ELF-1 (cell line): ENCODE measurements at regions not wholly inside any gene's neighbourhood (a gene's known extent, or its start where the extent isn't known, plus 50 kb on each side); places are given as distances from the start of the nearest gene placed in this dataset.

Source experiments
- DNase-seq: peaks from one replicate; pipeline ENCODE4 v3.0.0-alpha.2; 2016; ENCODE audit warnings: low read depth, low spot score

DNA sequence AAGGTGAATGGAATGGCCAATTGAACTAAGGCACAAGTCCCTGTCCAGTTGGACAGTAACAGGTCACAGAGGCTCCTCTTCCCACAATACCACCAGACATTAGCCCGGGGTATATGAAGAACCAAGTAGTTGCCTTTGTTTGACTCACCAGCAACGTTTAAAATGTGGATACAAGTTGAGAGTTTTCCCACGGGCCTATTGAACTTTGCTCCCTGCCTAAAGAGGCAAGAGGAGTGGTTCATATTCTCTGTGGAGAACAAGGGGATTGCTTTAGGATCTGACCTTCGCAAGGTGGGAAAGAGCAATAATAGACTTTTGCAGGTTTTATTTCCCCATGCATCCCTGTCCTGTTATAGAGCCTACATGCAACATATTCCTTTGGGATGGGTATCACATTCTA lies 177.2 kb downstream of the POU4F1 start:
- no peak for DNase-seq

DNA sequence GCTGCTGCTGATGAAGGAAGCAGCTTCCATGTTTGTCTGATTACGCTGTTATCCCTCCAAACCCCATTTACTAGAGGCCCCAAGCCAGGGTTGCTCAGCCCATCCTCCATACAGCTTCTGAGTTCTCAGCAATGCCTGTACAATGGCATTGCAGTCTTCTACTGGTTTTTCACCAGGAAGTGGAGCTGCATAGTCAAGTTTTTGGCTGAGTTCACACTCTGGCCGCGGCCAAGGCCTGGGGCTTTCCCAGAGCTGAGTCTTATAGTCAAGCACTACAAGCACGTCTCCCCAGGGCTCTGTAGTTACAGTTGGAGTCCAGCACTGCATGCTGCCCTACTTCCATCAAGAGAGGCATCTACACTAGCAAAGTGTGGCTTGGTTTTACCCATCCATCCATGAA lies 182.5 kb downstream of the POU4F1 start:
- no peak for DNase-seq

DNA sequence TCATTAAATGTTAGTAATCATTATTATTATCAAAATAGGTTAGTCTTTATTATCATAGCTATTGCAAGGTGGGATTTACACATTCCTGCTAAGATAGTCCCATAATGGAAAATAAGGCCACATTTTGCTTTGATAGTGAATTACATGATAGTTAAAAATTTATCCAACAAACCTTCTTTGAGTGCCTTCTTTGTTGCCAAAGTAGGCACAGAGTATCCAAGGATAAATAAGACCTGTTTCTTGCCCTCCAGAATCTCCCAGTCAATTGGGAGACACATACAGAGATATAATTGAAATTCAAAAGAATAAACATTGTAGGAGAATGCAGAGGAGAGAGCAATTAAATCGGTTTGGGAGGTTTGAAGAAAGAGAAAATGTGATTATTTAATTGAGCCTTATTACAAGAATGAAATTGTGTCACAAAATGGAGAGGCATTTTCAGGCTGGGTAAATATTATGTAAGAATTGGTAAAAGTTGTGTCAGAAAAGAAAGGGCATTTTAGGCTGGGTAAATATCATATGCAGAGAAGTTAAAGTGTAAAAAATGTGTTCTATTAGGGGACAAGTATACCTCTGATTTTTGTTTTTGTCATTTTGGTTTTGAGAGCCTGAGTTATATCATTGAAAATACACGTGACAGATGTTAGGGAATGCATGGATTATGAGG lies 189.3 kb downstream of the POU4F1 start:
- DNase-seq, result no peak

DNA sequence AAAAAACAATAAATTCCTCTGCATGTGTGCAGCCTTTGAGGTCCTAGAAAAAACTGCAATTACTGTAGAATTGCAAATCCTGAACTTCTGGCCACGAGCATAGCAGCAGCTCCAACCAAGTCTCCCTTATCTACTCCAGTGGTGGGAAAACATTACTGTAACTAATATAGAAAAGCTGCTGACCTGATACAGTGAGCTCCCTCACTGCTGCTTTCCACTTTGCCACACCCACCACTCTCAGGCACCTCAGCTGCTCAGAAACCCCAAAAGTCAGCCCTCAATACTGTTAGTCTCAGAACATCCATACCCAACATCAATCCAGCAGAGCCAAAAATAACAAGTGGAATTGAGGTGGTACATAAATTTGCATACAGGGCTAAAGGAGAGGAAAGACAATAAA lies 192.5 kb downstream of the POU4F1 start:
- no peak for DNase-seq

DNA sequence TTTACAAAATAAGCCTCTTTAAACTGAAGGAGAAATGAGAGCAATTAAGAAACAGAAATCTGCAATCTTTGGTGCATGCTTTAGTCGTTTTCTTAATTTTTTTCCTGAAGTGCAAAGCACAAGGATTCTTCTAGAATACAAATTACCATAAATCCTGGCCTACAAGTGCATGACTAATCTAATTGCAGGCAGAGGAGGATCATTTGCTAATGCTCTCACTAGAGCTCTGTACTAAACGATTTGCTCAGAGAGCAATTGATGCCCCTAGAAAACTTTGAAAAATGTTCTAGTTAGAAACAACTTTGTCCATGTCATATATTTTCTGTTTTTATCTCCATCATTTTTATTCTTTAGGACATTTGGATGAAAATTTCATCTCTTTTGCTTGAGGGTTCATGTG lies 193.2 kb downstream of the POU4F1 start:
- DNase-seq, result no peak

DNA sequence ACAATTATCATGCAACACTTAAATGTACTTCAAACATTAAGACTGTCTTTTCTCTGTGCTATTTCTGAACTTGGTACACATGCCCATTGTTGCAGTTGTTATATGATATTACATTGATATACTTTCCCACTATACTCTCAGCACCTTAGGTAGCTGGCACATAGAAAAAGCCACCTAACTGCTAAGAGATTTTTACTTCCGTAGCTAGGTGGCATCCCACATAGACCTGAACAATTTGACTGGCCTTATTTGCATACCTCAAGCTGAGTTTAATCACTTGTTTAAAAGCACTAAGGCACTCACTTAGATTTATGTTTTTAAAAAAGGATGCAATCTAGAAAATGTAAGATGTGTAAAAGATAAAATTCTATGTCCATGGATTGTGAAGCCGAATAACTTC lies 194.2 kb downstream of the POU4F1 start:
- no peak for DNase-seq

DNA sequence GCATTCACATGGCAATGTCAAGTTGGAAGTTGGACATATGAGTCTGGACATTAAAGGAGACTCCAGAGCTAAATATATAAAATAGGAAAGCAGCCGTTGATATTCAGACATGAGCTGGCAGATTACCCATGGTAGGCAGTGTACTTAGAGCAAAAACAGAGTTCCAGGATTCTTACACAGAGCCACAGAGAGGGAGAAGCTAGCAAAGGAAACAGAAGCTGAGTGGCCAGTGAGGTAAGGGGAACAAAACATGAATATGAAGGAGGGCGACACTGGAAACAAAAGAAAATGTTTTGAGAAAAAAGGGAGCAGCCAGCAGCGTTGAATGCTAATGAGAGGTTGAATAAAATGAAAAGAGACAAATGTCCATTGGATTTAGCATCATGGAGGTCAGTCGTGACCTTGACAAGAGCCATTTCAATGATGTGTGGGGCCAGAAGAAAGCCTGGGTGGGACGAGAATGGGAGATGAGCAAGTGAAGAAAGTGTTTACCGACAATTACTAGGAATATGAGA lies 198.4 kb downstream of the POU4F1 start:
- no peak for DNase-seq

DNA sequence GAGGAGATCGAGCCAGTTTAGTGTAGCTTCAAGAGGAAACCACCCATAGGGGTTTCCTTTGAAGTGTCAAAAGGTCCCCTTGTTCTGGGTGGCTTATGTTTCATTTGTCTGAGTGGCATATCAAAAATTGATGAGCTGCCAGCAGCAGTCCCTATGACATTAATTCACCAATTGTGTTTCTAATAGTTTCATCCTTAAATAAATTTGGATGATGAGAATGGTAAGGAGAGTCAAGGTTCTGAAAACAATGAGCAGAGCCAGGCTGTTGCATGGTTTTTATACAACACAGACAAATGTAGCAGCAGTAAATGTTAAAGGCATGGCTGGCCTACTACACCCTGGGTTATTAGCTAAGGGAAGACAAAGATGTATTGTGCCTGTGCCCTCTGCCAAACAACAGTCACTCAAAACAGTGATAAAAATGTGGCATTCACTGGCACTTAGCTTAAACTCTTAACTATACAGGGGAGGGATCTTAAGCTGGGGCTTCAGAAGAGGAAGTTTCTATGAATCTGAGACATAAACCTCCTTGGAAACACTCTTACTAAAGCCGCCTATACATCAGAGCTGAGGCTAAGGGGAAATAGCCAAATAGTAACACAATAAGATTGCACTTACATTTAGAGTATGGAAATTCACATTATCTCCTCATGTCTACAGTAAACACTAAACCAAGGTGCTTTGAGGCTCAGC lies 200.5 kb downstream of the POU4F1 start:
- no peak for DNase-seq

DNA sequence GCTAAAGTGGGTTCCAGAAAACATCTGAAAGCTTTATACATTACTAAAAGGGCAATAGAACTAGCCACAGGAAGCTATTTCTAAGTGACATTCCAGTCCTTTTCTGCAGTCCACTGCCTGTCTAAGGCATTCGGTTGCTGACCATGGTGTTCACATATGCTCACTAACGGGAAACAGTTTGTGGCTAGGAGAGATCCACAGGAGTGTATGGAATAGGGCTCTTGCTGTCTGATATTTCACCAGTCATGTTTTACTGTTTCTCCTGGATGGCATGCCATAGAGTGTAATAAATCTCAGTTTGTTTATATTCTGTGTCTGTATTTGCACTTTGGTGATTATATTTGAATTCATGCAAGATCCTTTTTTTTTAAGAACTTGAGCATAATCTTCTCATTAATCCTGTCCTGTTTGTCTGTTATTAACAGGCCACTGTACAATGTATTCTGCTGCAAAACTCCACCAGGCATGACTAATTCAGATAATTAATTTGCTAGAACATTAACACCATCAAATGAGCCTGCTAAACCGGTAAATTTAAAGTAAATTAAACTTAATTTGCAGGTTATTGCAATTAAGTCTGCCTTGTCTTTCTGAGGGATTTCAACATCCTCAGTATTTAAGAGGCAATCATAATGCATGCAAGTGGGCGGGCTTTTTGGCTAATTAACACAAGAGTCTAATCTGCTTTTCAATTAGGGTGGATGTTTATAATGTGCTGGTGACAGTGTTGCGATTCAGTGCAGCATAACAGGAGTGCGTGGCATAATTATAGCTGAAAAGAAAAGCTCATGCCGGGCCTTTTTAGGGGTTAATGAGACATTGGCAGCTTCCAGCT lies 201.3 kb downstream of the POU4F1 start:
- DNase-seq, result no peak

DNA sequence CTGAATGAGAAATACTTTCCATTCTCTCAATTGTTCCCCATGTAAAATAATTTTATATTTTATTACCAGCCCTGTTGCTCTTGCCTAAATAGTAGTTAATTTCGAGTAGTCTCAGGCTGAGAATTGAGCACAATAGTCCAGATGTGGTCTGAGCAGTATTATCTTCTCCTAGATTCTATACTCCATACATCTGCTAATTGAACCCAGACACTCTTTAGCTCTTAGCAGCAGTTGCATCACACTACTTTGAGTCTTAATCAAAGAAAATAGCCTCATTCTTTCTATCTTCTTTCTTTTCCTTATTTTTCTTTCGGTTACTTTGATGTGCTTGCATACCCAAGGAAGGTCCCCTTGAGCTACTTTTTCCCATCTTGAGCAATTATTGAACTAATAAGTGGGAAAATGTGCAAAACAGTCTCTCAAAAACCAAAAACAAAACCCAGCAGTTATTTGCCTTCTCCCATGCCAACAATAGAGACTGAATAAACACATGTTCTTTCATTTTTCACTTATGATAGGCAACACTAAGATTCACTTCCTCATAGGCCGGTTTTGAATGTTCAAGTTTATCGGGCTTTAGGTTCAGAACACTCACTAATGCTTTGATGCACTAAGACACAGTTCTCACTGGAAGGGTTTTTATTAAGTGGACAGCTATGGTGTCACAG lies 204.5 kb downstream of the POU4F1 start:
- DNase-seq, result no peak

DNA sequence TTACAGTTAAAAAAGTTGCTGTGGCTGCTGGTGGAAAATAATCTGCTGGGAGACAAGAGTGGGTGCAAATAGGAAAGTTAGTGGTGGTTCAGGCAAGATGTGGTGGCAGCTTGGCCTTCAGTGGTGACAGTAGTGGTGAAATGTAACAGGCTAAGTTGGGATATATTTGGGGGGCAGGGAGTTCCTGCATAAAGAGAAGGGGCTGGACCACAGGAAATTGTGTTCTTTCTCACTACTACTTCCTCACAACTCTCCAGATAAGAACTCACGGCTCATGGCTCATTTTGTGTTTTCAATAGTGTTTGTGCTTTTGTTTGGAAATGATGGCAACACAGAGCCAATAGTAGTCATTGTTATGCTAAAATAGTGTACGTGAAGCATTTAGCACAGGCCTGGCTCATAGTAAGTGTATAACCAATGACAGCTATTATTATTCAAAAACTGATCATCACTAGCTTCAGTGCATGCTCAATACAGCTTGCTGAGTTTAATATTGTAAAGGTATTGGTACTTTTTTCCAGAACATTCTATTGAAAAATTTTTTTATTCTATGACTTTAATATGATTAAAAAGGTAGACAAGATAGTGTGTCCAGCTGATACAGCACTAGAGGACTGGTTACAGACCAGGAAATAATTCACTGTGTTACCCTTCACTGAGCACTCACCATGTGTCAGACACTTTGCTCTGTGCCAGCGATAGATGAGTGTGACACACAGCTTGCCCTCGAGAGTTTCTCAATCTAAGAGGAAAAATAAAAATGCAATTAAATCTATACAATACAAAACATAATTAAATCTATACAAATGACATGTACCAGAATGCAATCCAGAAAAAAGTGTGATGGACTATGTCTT lies 209.8 kb downstream of the POU4F1 start:
- no peak for DNase-seq

DNA sequence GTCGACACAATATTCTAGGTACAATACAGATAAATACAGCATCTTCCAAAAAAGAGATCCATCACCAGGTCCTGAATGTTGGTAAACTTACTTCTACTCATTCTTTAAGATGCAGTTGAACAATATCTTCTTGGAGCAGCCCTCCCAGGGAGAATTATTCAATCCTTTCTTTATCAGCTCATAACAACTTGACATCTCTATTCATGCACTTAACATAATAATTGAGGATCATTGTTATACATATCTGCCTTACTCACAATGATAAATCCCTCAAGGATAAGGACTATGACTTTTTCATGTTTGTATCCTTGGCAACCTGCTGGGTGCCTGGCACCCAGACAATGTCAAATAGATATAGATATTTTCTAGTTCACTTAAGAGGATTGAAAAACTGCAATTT lies 219.5 kb downstream of the POU4F1 start:
- no peak for DNase-seq

DNA sequence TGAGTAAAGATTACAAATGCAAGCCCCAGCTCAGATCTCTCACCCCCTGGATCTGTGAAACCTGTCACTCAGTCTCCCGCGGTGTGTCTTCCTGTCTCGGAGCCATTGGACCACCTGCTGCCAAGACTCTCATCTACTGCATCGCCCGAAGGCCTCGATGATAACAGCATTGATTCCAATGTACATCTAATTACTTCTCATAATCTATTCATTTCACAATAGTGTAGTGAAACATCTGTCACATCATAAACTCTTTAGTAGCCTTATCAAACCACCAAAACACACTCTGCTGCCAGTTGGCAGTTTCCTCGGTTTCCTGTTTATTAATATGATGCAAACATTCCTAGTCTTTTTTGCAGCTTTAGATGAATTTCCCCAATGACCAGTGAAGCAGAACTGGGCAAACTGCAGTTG lies 220.3 kb downstream of the POU4F1 start:
- DNase-seq, result no peak

DNA sequence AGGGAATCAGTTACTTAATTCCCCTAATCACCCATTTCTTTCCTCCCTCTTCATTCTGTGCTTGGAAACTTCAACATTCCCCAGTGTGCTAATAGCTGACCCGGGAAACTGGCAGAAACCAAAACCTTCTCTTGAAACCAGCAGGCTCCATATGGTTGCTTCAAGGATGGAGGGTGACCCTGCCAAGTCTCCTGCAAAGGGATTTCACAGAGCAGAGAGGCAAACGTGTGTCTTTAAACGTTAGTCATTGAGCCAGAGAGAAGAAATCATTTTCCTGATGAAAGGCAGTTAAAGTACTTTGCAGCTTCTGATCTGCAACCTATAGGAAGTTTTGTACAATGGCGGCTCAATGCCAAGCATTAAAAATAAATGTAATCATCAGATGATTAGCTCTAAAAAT lies 220.9 kb downstream of the POU4F1 start:
- no peak for DNase-seq

DNA sequence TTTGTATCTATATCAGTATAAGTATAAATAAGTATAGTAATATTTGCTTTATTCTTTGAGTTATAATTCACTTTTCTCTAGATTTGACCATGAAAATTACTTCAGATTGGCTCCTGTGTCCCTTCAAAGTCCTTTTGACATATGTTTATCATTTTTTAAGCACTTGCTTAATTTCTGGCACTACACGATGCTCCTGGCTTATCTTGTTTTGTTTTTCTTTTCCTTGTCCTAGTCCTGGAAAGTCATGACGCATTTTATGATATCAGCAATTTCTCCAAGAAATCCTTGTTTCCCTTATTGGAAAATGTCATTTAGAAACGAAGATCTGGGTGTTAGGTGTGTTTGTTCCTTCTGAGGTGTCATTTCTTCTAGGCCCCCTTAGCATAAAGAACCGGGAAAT lies 226.5 kb downstream of the POU4F1 start:
- no peak for DNase-seq

DNA sequence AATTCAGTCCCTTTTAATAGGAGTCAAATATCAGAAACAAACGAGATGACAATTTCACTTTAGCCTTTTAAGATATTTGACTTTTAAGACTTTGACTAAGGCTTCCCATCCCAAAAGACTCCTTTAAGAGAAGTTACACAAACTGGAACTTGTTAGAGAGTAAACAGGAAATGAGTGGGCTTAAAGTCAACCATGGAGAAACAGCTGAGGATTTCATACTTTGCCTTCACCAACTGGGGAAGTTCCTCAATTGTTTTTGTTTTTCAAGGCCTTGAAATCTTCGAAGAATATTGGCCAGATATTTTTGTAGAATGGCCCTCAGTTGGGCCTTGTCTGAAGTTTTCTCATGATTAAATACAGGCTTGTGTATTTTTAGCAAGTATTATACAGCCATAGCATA lies 227.3 kb downstream of the POU4F1 start:
- no peak for DNase-seq

DNA sequence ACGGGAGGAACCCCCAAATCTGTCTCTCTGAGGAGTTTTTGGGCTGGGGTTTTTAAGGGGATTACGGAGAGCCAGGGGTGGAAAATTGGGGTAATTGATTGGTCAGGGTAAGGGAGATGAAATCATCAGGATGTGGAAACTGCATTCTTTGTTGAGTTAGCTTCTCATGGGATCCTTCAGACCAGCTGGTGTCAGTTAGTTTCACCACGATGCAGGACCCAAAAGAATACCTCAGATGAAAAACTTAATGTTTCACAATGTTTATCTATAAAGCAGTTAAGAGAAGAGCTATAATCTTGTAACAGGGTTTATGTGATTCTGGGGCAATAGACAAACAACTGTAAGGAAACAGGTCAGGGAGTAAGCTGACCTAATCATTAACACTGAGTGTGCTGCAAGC lies 230.8 kb downstream of the POU4F1 start:
- DNase-seq, result no peak

DNA sequence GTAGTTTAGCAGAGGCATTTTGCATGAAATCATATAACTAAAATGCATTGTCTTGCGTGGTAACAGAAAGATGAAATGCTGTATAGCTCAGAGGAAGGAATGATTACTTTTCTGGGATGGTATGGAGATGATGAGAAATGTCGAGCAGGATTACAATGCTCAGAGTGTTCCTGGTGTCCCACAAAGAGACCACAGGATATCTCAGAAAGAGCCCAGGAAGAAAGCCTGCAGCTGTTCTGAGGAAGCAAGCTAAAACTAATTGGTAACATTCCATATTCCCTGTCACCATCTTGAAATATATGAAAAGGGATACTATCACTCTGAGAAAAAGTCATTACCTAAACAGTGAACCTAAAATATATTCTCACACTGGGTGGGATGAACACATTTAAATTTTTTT lies 233.1 kb downstream of the POU4F1 start:
- no peak for DNase-seq

DNA sequence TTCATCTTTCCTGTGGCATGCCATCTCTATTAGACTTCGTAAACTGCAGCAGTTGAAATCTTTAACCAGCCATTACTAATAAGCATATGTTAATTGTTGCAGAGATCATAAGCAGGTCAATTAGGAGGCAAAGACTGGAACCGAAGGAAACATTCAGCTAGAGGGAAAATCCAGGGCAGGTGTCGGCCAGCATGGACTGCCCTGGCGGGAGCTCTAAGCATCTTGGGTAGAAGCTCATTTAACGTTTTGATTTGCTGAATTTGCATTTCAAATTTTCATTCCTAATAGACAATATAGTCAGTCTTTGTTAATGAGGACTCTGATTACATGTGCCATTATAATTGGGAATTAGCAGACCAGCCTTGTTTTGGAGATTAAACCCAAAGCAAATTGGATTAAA lies 238.6 kb downstream of the POU4F1 start:
- no peak for DNase-seq

DNA sequence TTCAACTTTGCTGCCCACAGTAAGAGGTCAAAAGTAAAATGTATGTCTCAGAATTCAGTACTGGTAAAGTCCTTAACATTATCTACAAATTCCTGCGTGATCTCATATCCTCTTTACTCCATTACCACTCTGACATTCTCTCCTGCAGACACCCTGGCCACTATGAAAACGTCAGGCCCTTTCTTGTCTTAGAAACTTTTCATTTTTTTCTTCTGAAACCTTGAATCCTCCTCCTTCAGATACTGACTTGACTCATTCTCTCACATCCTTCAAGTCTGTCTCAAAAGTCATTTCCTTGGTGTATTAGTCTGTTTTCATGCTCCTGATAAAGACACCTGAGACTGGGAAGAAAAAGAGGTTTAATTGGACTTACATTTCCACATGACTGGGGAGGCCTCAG lies 262.3 kb downstream of the POU4F1 start:
- DNase-seq, result no peak

DNA sequence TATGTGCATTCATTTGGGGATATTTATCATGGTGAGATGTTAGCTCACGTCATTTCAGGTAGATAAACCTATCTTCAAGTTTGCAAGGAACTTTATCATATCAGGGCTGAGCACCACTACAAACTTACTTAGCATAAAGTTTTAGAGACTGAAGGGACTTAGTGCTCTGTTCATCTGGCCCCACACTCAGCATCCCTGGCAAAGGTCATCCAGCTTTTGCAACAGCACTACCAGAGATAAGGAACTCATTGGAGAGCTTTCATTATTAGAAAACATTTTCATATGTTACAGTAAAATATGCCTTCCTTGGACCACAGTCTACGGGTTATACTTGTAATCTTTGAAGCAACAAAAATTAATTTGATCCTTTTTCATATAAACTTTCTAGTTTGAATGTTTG lies 263.4 kb downstream of the POU4F1 start:
- no peak for DNase-seq
